ENCODE measurements at regions not wholly inside any gene's neighbourhood (a gene's known extent, or its start where the extent isn't known, plus 50 kb on each side); places are given as distances from the start of the nearest gene placed in this dataset.
"Not testable (repeated sequence)": the region's sequence is repeated elsewhere in the genome, so short reads cannot be mapped to it uniquely, and the experiment has no call there.

DNA sequence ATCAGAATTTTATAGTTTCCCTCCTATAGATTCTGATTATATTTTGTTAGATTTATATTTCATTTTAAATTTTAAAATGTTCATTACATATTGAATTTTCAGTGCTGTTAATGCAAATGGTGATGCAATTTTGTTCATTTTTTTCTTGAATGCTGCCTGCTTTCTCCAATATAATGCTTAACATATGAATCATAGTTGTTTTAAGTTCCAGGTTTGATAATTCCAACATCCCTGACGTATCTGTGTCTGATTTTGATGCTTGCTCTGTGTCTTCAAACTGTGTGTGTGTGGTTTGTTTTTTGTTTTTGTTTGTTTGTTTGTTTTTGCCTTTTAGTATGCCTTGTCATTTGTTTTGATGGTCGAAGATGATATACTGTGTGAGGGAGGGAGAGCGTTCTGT is 134.7 kb upstream of the ELAC2 start:
- Histone ChIP-seq H3K4me1 (ENCODE audit: low read depth) (no peaks in the 10 kb centered on the region), H3K9me3 (no peaks in the 10 kb centered on the region), H3K36me3 (ENCODE audit: low read depth) (no peaks in the 10 kb centered on the region), H3K4me3 (no peak overlapping the region)
- TF ChIP-seq, protein P1, sequence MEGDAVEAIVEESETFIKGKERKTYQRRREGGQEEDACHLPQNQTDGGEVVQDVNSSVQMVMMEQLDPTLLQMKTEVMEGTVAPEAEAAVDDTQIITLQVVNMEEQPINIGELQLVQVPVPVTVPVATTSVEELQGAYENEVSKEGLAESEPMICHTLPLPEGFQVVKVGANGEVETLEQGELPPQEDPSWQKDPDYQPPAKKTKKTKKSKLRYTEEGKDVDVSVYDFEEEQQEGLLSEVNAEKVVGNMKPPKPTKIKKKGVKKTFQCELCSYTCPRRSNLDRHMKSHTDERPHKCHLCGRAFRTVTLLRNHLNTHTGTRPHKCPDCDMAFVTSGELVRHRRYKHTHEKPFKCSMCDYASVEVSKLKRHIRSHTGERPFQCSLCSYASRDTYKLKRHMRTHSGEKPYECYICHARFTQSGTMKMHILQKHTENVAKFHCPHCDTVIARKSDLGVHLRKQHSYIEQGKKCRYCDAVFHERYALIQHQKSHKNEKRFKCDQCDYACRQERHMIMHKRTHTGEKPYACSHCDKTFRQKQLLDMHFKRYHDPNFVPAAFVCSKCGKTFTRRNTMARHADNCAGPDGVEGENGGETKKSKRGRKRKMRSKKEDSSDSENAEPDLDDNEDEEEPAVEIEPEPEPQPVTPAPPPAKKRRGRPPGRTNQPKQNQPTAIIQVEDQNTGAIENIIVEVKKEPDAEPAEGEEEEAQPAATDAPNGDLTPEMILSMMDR (IDR thresholded peaks at IDR 0.05): no peak
- no peak for DNase-seq
- ATAC-seq: no peak
- intact Hi-C loops (cut with DNase I, micrococcal nuclease): no loop called here

DNA sequence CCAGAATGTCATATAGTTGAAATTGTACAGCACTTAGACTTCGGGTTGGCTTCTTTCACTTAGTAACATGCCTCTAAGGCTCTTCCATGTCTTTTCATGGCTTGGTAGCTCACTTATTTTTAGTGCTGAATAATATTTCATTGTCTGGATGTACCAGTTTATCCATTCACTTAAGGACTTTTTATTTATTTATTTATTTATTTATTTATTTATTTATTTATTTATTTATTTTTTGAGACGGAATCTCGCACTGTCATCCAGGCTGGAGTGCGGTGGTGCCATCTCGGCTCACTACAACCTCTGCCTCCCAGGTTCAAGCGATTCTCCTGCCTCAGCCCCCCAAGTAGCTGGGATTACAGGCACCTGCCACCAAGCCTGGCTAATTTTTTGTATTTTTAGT is 132.9 kb upstream of the ELAC2 start:
- H3K4me3 ChIP-seq; intact Hi-C loops (cut with DNase I, micrococcal nuclease); ATAC-seq; DNase-seq; H3K9me3 ChIP-seq; H3K4me1 ChIP-seq (ENCODE audit: low read depth); H3K36me3 ChIP-seq (ENCODE audit: low read depth): not testable (repeated sequence)

DNA sequence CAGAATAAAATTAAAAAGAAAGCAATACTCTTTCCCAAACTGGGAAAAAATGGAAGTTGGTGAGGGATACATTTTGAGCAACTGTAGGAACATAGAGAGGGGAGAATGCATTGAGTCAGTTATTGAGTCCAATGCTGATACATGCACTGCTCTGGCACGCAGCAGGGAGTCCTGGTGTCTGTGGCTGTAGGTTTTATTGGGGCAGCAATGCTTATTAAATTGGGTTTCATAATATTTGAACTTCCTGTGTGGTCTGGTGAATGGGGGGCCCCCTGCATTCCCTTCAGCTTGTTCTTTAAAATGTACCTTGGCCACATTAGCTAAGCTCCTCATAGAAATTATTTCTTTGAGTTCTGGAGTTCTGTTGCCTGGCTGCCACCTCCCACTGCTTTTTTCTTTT is 125.2 kb upstream of the ELAC2 start:
- Histone ChIP-seq H3K9me3 (peaks cover 5% of the 10 kb centered on the region), H3K36me3 (ENCODE audit: low read depth) (no peaks in the 10 kb centered on the region), H3K4me3 (no peak overlapping the region), H3K4me1 (ENCODE audit: low read depth) (no peaks in the 10 kb centered on the region)
- intact Hi-C loops (cut with DNase I, micrococcal nuclease): no loop called here
- no peak for DNase-seq
- TF ChIP-seq, protein P1 (IDR thresholded peaks at IDR 0.05): no peak
- no peak for ATAC-seq

DNA sequence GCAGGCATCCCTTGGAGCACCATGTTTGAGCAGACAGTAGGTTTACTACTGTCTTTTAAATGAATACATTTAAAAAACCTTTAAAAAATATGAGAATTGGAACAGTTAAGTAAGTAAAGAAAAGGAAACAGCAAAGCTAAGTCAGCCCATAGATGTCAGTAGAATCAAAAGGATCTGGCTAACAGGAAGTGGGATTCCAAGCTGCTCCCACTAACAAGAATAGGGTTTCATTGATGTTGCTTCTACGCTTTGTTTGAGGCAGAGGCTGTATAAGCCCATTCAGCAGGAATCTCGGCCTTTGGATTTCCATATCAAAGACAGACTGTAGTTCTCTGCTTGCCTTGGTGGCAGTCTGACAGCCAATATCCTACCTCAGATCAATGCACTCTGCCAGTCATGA is 122.9 kb upstream of the ELAC2 start:
- Histone ChIP-seq H3K36me3 (ENCODE audit: low read depth) (no peaks in the 10 kb centered on the region), H3K4me1 (ENCODE audit: low read depth) (no peaks in the 10 kb centered on the region), H3K9me3 (peaks cover 5% of the 10 kb centered on the region), H3K4me3 (no peak overlapping the region)
- TF ChIP-seq, protein P1 (IDR thresholded peaks at IDR 0.05): no peak
- DNase-seq: no peak
- intact Hi-C loops (cut with DNase I, micrococcal nuclease): no loop called here
- no peak for ATAC-seq

DNA sequence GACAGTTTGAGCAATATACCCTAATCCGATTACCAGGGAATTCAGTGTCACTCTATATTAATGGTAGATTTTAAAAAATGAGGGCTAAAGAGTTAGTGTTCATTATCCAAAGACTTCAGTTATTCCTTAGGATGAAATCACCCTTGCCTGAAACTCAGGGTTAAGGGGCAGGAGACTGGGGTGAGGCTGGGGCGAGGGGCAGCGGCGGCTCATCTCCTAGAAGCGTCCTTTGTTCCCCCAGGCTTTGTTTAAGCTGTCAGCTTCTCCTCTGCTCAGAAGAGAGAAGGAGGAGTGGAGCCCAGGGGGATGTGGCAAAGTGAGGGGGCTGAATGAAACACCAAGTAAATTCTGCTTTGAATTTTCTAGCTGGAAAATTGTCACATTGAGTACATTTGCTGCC is 117.7 kb upstream of the ELAC2 start:
- Histone ChIP-seq H3K36me3 (ENCODE audit: low read depth) (no peaks in the 10 kb centered on the region), H3K4me1 (ENCODE audit: low read depth) (no peaks in the 10 kb centered on the region), H3K4me3 (no peak overlapping the region), H3K9me3 (peaks cover 5% of the 10 kb centered on the region)
- DNase-seq: no peak
- no peak for ATAC-seq
- TF ChIP-seq, protein P1 (IDR thresholded peaks at IDR 0.05): no peak
- intact Hi-C loops (cut with DNase I, micrococcal nuclease): no loop called here

DNA sequence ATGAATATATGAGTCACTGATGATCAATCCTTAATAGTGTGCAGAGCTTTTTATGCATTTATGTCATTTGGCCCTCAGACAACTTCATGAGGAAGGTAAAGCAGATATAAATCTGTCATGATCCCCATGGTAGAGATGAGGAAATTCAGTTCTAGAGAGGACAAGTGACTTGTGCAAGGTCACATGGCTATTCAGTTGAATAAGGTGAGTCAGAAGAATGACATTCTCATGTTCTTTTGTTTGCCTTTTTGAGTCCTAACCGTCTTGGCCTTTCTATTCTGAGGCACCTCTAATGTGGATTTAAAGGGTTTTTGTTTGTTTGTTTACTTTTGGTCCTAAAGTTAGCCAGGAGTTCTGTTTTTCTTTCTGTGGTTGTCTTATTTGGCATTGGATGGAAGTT is 116.2 kb upstream of the ELAC2 start:
- DNase-seq (no peak), ATAC-seq (no peak)
- H3K4me1 ChIP-seq (ENCODE audit: low read depth): no peaks in the 10 kb centered on the region
- H3K4me3 ChIP-seq: no peak overlapping the region
- intact Hi-C loops (cut with DNase I, micrococcal nuclease): no loop called here
- TF ChIP-seq, protein P1 (IDR thresholded peaks at IDR 0.05): no peak
- H3K36me3 ChIP-seq (ENCODE audit: low read depth): no peaks in the 10 kb centered on the region
- H3K9me3 ChIP-seq: peaks cover 5% of the 10 kb centered on the region
